ENCODE measurements at regions not wholly inside any gene's neighbourhood (a gene's known extent, or its start where the extent isn't known, plus 50 kb on each side); places are given as distances from the start of the nearest gene placed in this dataset.

- TF ChIP-seq CTCF (conservative IDR thresholded peaks at IDR 0.05; ENCODE audit: low read depth, low read length) (no peak), NFE2L2 (IDR thresholded peaks at IDR 0.05; ENCODE audit: low read depth, low read length) (no peak), POLR2A (IDR thresholded peaks at IDR 0.05; ENCODE audit: low read depth, low read length) (no peak), CHD1 (IDR thresholded peaks at IDR 0.05; ENCODE audit: low read depth, low read length) (no peak), USF2 (IDR thresholded peaks at IDR 0.05; ENCODE audit: low read depth, low read length) (no peak), MAFK (IDR thresholded peaks at IDR 0.05; ENCODE audit: low read depth, low read length) (no peak), RAD21 (IDR thresholded peaks at IDR 0.05; ENCODE audit: low read length) (no peak)
These were observed 109.9 kb upstream of the LIMCH1 start for GRCh38 chr4:41427931-41428600.

All from IMR-90 (cell line).